Coronary artery (tissue), 2 donors: ENCODE measurements at regions not wholly inside any gene's neighbourhood (a gene's known extent, or its start where the extent isn't known, plus 50 kb on each side); places are given as distances from the start of the nearest gene placed in this dataset.
"Not testable (repeated sequence)": the region's sequence is repeated elsewhere in the genome, so short reads cannot be mapped to it uniquely, and the experiment has no call there.

Experiments
- DNase-seq: peaks from one replicate; pipeline ENCODE4 v3.0.0-alpha.2; 2017; ENCODE audit warnings: low spot score
- H3K27ac ChIP-seq, 2 donors: fragments of 200-600 bp; sonication (generic); one replicate each; pipeline ENCODE4 v1.5.1; 2016 to 2019
- H3K4me3 ChIP-seq: fragments of 200-600 bp; sonication (generic); 2 replicates; pipeline ENCODE4 v1.5.1; 2016; ENCODE audit warnings: mild to moderate bottlenecking, moderate library complexity
- TF ChIP-seq, protein P1 (sequence below): fragments of 200-600 bp; sonication (generic); IDR thresholded peaks from one replicate; pipeline ENCODE4 v1.5.1; 2019; ENCODE audit warnings: antibody characterized with exemption

DNA sequence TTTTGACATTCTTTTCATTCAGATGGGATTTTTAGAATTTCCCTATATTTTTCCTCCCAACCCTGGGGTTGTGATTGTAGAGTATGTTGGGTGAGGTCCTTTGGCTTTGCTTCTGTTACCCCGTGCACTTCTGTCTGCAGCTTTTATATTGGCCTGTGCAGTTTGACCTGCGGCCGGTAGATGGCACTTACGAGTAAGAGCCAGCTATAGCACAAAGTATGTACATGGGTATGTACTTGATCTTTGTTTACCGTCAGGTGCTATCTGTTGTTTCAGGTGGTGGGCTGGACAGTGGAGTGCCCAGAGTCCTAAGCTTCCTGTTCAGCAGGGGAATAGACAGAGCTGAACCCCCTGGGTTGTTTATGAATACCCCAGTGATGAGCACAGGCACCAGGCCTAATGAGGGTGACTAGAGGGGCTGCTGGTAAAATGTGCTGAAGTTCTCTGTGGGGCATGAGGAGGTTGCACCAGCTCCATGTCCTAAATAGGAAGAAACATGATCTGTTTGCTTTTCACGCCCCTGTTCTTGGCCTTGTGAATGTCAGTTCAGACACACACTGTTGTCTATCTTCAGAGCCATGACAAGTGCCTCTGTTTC, 58.9 kb upstream of the THUMPD2 start:
- DNase-seq: no peak
- TF ChIP-seq, protein P1, sequence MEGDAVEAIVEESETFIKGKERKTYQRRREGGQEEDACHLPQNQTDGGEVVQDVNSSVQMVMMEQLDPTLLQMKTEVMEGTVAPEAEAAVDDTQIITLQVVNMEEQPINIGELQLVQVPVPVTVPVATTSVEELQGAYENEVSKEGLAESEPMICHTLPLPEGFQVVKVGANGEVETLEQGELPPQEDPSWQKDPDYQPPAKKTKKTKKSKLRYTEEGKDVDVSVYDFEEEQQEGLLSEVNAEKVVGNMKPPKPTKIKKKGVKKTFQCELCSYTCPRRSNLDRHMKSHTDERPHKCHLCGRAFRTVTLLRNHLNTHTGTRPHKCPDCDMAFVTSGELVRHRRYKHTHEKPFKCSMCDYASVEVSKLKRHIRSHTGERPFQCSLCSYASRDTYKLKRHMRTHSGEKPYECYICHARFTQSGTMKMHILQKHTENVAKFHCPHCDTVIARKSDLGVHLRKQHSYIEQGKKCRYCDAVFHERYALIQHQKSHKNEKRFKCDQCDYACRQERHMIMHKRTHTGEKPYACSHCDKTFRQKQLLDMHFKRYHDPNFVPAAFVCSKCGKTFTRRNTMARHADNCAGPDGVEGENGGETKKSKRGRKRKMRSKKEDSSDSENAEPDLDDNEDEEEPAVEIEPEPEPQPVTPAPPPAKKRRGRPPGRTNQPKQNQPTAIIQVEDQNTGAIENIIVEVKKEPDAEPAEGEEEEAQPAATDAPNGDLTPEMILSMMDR: peak; percentile 37
- Histone ChIP-seq H3K27ac (no peak overlapping the region), H3K4me3 (no peak overlapping the region)

DNA sequence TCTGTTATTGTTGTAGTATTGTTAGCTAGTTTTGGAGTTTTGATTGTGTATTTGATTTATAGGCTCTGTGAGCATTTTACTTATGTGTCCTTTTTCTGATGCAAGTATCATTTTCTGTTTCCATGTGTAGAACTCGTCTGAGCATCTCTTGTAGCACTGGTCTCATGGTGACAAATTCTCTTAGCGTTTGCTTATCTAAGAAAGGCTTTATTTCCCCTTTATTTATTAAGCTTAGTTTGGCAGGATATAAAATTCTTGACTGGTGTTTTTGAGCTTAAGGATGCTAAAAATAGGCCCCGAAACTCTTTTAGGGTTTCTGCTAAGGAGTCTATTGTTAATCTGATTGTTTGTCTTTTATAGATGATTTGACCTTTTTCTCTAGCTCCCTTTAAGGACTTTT, 57.6 kb upstream of the THUMPD2 start:
- no peak overlapping the region for H3K27ac ChIP-seq
- no peak for DNase-seq
- no peak overlapping the region for H3K4me3 ChIP-seq
- TF ChIP-seq, protein P1: no peak

DNA sequence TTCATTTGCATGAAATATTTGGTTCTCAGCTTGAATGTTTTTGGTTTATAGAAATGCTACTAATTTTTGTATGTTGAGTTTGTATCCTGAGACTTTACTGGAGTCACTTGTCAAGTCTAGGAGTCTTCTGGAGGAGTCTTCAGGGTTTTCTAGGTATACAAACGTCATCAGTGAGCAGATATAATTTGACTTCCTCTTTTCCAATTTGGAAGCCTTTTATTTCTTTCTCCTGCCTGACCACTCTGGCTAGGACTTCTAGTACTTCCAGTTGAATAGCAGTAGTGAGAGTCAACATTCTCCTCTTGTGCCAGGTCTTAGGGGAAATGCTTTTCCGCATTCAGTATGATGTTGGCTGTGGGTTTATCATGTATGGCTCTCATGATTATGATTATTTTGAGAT, 55.4 kb upstream of the THUMPD2 start:
- H3K4me3 ChIP-seq: no peak overlapping the region
- DNase-seq: no peak
- H3K27ac ChIP-seq: no peak overlapping the region
- TF ChIP-seq, protein P1: no peak

DNA sequence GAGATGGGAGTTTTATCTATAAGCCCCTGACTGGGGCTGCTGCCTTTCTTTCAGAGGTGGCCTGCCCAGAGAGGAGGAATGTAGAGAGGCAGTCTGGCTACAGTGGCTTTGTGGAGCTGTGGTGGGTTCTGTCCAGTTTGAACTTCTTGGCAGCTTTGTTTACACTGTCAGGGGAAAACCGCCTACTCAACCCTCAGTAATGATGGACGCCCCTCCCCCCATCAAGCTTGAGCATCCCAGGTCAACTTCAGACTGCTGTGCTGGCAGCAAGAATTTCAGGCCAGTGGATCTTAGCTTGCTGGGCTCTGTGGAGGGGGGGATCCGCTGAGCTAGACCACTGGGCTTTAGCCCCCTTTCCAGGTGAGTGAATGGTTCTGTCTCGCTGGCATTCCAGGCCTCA, 51.6 kb upstream of the THUMPD2 start:
- not testable (repeated sequence) for DNase-seq, H3K4me3 ChIP-seq, H3K27ac ChIP-seq
